GM19463 (cell line): ENCODE measurements at regions not wholly inside any gene's neighbourhood (a gene's known extent, or its start where the extent isn't known, plus 50 kb on each side); places are given as distances from the start of the nearest gene placed in this dataset.
"Not testable (repeated sequence)": the region's sequence is repeated elsewhere in the genome, so short reads cannot be mapped to it uniquely, and the experiment has no call there.

Source experiments
- ATAC-seq: cut with Tn5 transposase; IDR thresholded peaks from one replicate; pipeline ENCODE4 v1.9.1; 2021; ENCODE audit warnings: mild to moderate bottlenecking, moderate library complexity; ENCODE audit not compliant: unreplicated experiment

- ATAC-seq: no peak
Measured at GRCh38 chr7:153887749-153888569, 164.2 kb upstream of the DPP6 start.

GRCh38 chr7:153891990-153892389 is 160.2 kb upstream of the DPP6 start:
- no peak for ATAC-seq

GRCh38 chr7:153902862-153903261 is 149.3 kb upstream of the DPP6 start:
- ATAC-seq: no peak

- no peak for ATAC-seq
Measured at GRCh38 chr7:153912211-153912610, 140.0 kb upstream of the DPP6 start.

- no peak for ATAC-seq
Measured at GRCh38 chr7:153920126-153920525, 132.1 kb upstream of the DPP6 start.

- no peak for ATAC-seq
Measured at GRCh38 chr7:153920897-153921296, 131.3 kb upstream of the DPP6 start.

GRCh38 chr7:153921408-153921807 is 130.8 kb upstream of the DPP6 start:
- no peak for ATAC-seq

GRCh38 chr7:153930696-153931095 is 121.5 kb upstream of the DPP6 start:
- ATAC-seq: no peak

GRCh38 chr7:153934048-153934447 is 118.2 kb upstream of the DPP6 start:
- no peak for ATAC-seq

- ATAC-seq: no peak
Measured at GRCh38 chr7:153934629-153935028, 117.6 kb upstream of the DPP6 start.

GRCh38 chr7:153935095-153935494 is 117.1 kb upstream of the DPP6 start:
- ATAC-seq: no peak

- ATAC-seq: no peak
Measured at GRCh38 chr7:153938451-153938850, 113.7 kb upstream of the DPP6 start.

GRCh38 chr7:153939177-153939576 is 113.0 kb upstream of the DPP6 start:
- ATAC-seq: no peak

GRCh38 chr7:153939654-153940053 is 112.5 kb upstream of the DPP6 start:
- ATAC-seq: no peak

- ATAC-seq: no peak
Measured at GRCh38 chr7:153941061-153941460, 111.1 kb upstream of the DPP6 start.

- ATAC-seq: no peak
Measured at GRCh38 chr7:153942036-153942435, 110.2 kb upstream of the DPP6 start.

GRCh38 chr7:153943457-153943856 is 108.7 kb upstream of the DPP6 start:
- ATAC-seq: no peak

- no peak for ATAC-seq
Measured at GRCh38 chr7:153943861-153944260, 108.3 kb upstream of the DPP6 start.

GRCh38 chr7:153948060-153948459 is 104.1 kb upstream of the DPP6 start:
- no peak for ATAC-seq

GRCh38 chr7:153951316-153951715 is 100.9 kb upstream of the DPP6 start:
- no peak for ATAC-seq

GRCh38 chr7:153954477-153954876 is 97.7 kb upstream of the DPP6 start:
- ATAC-seq: no peak

- not testable (repeated sequence) for ATAC-seq
Measured at GRCh38 chr7:153957677-153958076, 94.5 kb upstream of the DPP6 start.

- ATAC-seq: not testable (repeated sequence)
Measured at GRCh38 chr7:153958381-153958780, 93.8 kb upstream of the DPP6 start.
